ENCODE measurements at regions not wholly inside any gene's neighbourhood (a gene's known extent, or its start where the extent isn't known, plus 50 kb on each side); places are given as distances from the start of the nearest gene placed in this dataset.

GRCh38 chr7:69341288-69341687 is 257.0 kb upstream of the AUTS2 start:
- TF ChIP-seq CTCF (IDR thresholded peaks at IDR 0.05) (no peak), POLR2A (IDR thresholded peaks at IDR 0.05) (no peak)
